H1 (cell line): ENCODE measurements at regions not wholly inside any gene's neighbourhood (a gene's known extent, or its start where the extent isn't known, plus 50 kb on each side); places are given as distances from the start of the nearest gene placed in this dataset.

ENCODE experiments used
- CTCF ChIA-PET: fragments of 300-600 bp; sonication (Branson Sonifier 250); formaldehyde crosslinking; loops from one replicate; lab custom pipeline; 2021; ENCODE audit not compliant: partially characterized antibody; lab: Charles Lee
- POLR2A ChIA-PET: fragments of 300-600 bp; sonication (Branson Sonifier 250); formaldehyde crosslinking; loops from one replicate; lab custom pipeline; 2021; ENCODE audit warnings: inconsistent platforms; ENCODE audit not compliant: partially characterized antibody; lab: Charles Lee
- DNase-seq, 2 experiments: peaks; one replicate each; pipeline versions ENCODE4 v3.0.0 to v3.0.0-alpha.2; 2010 to 2022; ENCODE audit warnings: low spot score in 2 of 2, low read depth in 1 of 2, mixed read lengths in 1 of 2
- FAIRE-seq: peaks from 2 replicates; lab custom pipeline; 2011; peaks lifted over from hg19 to GRCh38; lab: Jason Lieb, UNC
- H2AFZ ChIP-seq: 2 replicates; pipeline ENCODE4 v1.8.1; 2012; ENCODE audit warnings: low read length, inconsistent platforms
- H2AK5ac ChIP-seq: 2 replicates; pipeline ENCODE4 v1.6.1; 2013; ENCODE audit warnings: low read depth, low read length
- H2BK120ac ChIP-seq: replicated peaks from 2 replicates; pipeline ENCODE3; 2013; ENCODE audit warnings: low read depth, low read length, inconsistent platforms
- H2BK12ac ChIP-seq: 2 replicates; pipeline ENCODE4 v1.6.1; 2013; ENCODE audit warnings: low read depth, low read length
- H2BK15ac ChIP-seq: 2 replicates; pipeline ENCODE4 v1.6.1; 2013; ENCODE audit warnings: low read length
- H2BK20ac ChIP-seq: 2 replicates; pipeline ENCODE4 v1.6.1; 2013; ENCODE audit warnings: low read length
- H2BK5ac ChIP-seq: 2 replicates; pipeline ENCODE4 v1.6.1; 2013; ENCODE audit warnings: low read depth, low read length
- H3K14ac ChIP-seq: 2 replicates; pipeline ENCODE4 v1.6.1; 2013; ENCODE audit warnings: inconsistent platforms; ENCODE audit not compliant: insufficient read length
- H3K18ac ChIP-seq: 2 replicates; pipeline ENCODE4 v1.6.1; 2013; ENCODE audit warnings: low read length; ENCODE audit errors: extremely low read depth
- H3K23ac ChIP-seq: 2 replicates; pipeline ENCODE4 v1.6.1; 2013; ENCODE audit warnings: inconsistent platforms; ENCODE audit not compliant: insufficient read length
- H3K23me2 ChIP-seq: 2 replicates; pipeline ENCODE4 v1.6.1; 2013; ENCODE audit warnings: low read depth, low read length
- H3K27ac ChIP-seq: 2 replicates; pipeline ENCODE4 v1.6.1; 2011; ENCODE audit warnings: low read depth, low read length, inconsistent platforms
- H3K27me3 ChIP-seq, 4 experiments: replicated peaks in 1 of 4; 1 replicate in 1 of 4; 2 replicates in 3 of 4; pipeline versions ENCODE4 v1.6.1 to v1.8.1; 2011 to 2013; ENCODE audit warnings: low read length in 3 of 4, mild to moderate bottlenecking in 3 of 4, inconsistent platforms in 2 of 4, mixed read lengths in 2 of 4, moderate library complexity in 1 of 4; ENCODE audit not compliant: control insufficient read depth in 3 of 4, insufficient read depth in 3 of 4; ENCODE audit errors: extremely low read depth in 1 of 4
- H3K36me3 ChIP-seq, 4 experiments: 2 replicates each; pipeline versions ENCODE4 v1.6.1 to v1.8.1; 2011 to 2013; ENCODE audit warnings: mild to moderate bottlenecking in 4 of 4, low read length in 3 of 4, moderate library complexity in 2 of 4, control low read depth in 1 of 4, inconsistent platforms in 1 of 4; ENCODE audit not compliant: insufficient read depth in 4 of 4, control insufficient read depth in 2 of 4
- H3K4ac ChIP-seq: replicated peaks from 2 replicates; pipeline ENCODE3; 2013; ENCODE audit warnings: low read length, low read depth, mixed read lengths, inconsistent platforms; ENCODE audit not compliant: insufficient read length
- H3K4me1 ChIP-seq, 4 experiments: replicated peaks in 1 of 4; 1 replicate in 1 of 4; 2 replicates in 3 of 4; pipeline versions ENCODE4 v1.6.1 to v1.8.1; 2011 to 2013; ENCODE audit warnings: low read length in 3 of 4, inconsistent platforms in 2 of 4, mixed read lengths in 1 of 4; ENCODE audit not compliant: insufficient read depth in 4 of 4, control insufficient read depth in 3 of 4
- H3K4me2 ChIP-seq, 2 experiments: 2 replicates each; pipeline versions ENCODE4 v1.6.1 to v1.8.1; 2011 to 2013; ENCODE audit warnings: low read depth in 2 of 2, low read length in 2 of 2, control low read depth in 1 of 2, inconsistent platforms in 1 of 2, mild to moderate bottlenecking in 1 of 2; ENCODE audit not compliant: insufficient read depth in 1 of 2
- H3K4me3 ChIP-seq, 4 experiments: fragments of 200-600, 300-600 bp in 1 of 4; sonication (generic), shearing (Covaris generic), sonication (Bioruptor Twin) in 1 of 4; 2 replicates each; pipeline versions ENCODE4 v1.5.1 to v1.8.1; 2011 to 2016; ENCODE audit warnings: low read length in 4 of 4, low read depth in 3 of 4, control low read depth in 2 of 4, inconsistent platforms in 2 of 4, mild to moderate bottlenecking in 2 of 4, mixed read lengths in 1 of 4, moderate library complexity in 1 of 4; ENCODE audit not compliant: insufficient read depth in 2 of 4; ENCODE audit errors: extremely low read depth in 1 of 4
- H3K56ac ChIP-seq: replicated peaks from 2 replicates; pipeline ENCODE3; 2013; ENCODE audit warnings: low read depth, mild to moderate bottlenecking, mixed read lengths, low read length, inconsistent platforms; ENCODE audit not compliant: insufficient read length
- H3K79me1 ChIP-seq: 2 replicates; pipeline ENCODE4 v1.6.1; 2013; ENCODE audit warnings: low read depth, low read length, control low read depth
- H3K79me2 ChIP-seq, 2 experiments: 2 replicates each; pipeline versions ENCODE4 v1.6.1 to v1.8.1; 2012 to 2013; ENCODE audit warnings: low read length in 2 of 2, mild to moderate bottlenecking in 2 of 2, inconsistent platforms in 1 of 2; ENCODE audit not compliant: insufficient read depth in 2 of 2, control insufficient read depth in 1 of 2
- H3K9ac ChIP-seq, 4 experiments: replicated peaks in 1 of 4; 1 replicate in 1 of 4; 2 replicates in 3 of 4; pipeline versions ENCODE4 v1.6.1 to v1.8.1; 2011 to 2013; ENCODE audit warnings: low read depth in 3 of 4, low read length in 3 of 4, control low read depth in 2 of 4, mild to moderate bottlenecking in 2 of 4, moderate library complexity in 2 of 4, inconsistent platforms in 1 of 4; ENCODE audit errors: extremely low read depth in 1 of 4
- H3K9me3 ChIP-seq, 2 experiments: 2 replicates each; pipeline versions ENCODE4 v1.6.1 to v1.8.1; 2012 to 2013; ENCODE audit warnings: mild to moderate bottlenecking in 2 of 2, moderate library complexity in 2 of 2, control low read depth in 1 of 2, inconsistent platforms in 1 of 2, low read depth in 1 of 2, low read length in 1 of 2, mixed read lengths in 1 of 2; ENCODE audit not compliant: insufficient read depth in 2 of 2
- H4K20me1 ChIP-seq, 2 experiments: replicated peaks in 1 of 2; 2 replicates each; pipeline versions ENCODE3 to v1.8.1; 2011 to 2013; ENCODE audit warnings: inconsistent platforms in 2 of 2, low read length in 2 of 2, mild to moderate bottlenecking in 1 of 2; ENCODE audit not compliant: insufficient read depth in 2 of 2, control insufficient read depth in 1 of 2
- H4K5ac ChIP-seq: 2 replicates; pipeline ENCODE4 v1.6.1; 2013; ENCODE audit warnings: low read length, low read depth, mixed read lengths, inconsistent platforms; ENCODE audit not compliant: insufficient read length
- H4K8ac ChIP-seq: 2 replicates; pipeline ENCODE4 v1.8.0; 2013; ENCODE audit warnings: mild to moderate bottlenecking, moderate library complexity, low read length, inconsistent platforms; ENCODE audit not compliant: insufficient read depth; ENCODE audit errors: extremely low read depth
- H4K91ac ChIP-seq: replicated peaks from 2 replicates; pipeline ENCODE3; 2013; ENCODE audit warnings: low read length, mixed read lengths, inconsistent platforms; ENCODE audit not compliant: insufficient read length
- ASH2L ChIP-seq: fragments of 200-600, 300-600 bp; sonication (generic); IDR thresholded peaks from one replicate; pipeline ENCODE4 v1.7.1; 2017; ENCODE audit warnings: low read length
- CBX8 ChIP-seq: fragments of 300-800, 300-1000 bp; sonication (generic); IDR thresholded peaks from 2 replicates; pipeline ENCODE4 v1.7.1; 2016; ENCODE audit warnings: low read depth, low read length, borderline replicate concordance
- EGR1 ChIP-seq: IDR thresholded peaks from 2 replicates; pipeline ENCODE4 v1.6.1; 2011; ENCODE audit warnings: low read depth, low read length, borderline replicate concordance
- EP300 ChIP-seq, 2 experiments: IDR thresholded peaks; 1 replicate in 1 of 2; 2 replicates in 1 of 2; pipeline ENCODE4 v1.6.1; 2011 to 2012; ENCODE audit warnings: low read depth in 2 of 2, low read length in 2 of 2, mild to moderate bottlenecking in 2 of 2, borderline replicate concordance in 1 of 2, inconsistent platforms in 1 of 2, moderate library complexity in 1 of 2
- HDAC2 ChIP-seq, 2 experiments: fragments of 300-600 bp in 1 of 2; sonication (generic) in 1 of 2; IDR thresholded peaks; 2 replicates each; pipeline ENCODE4 v1.6.1; 2011 to 2012; ENCODE audit warnings: low read depth in 2 of 2, low read length in 2 of 2, mild to moderate bottlenecking in 2 of 2, moderate library complexity in 2 of 2, borderline replicate concordance in 1 of 2, inconsistent platforms in 1 of 2
- POLR2A ChIP-seq, 2 experiments: IDR thresholded peaks; 1 replicate in 1 of 2; 2 replicates in 1 of 2; pipeline ENCODE4 v1.6.1; 2011; ENCODE audit warnings: low read depth in 2 of 2, low read length in 2 of 2, mild to moderate bottlenecking in 2 of 2; ENCODE audit errors: control extremely low read depth in 1 of 2
- RAD21 ChIP-seq, 2 experiments: IDR thresholded peaks in 1 of 2; conservative IDR thresholded peaks in 1 of 2; 2 replicates each; pipeline ENCODE4 v1.6.1; 2011; ENCODE audit warnings: low read depth in 2 of 2, low read length in 2 of 2, improper control_type of control experiment in 1 of 2, inconsistent platforms in 1 of 2, mild to moderate bottlenecking in 1 of 2, moderate library complexity in 1 of 2
- RFX5 ChIP-seq: IDR thresholded peaks from 2 replicates; pipeline ENCODE4 v1.6.1; 2011; ENCODE audit warnings: low read depth, low read length, improper control_type of control experiment, borderline replicate concordance
- RXRA ChIP-seq: IDR thresholded peaks from 2 replicates; pipeline ENCODE4 v1.6.1; 2011; ENCODE audit warnings: low read depth, mild to moderate bottlenecking, low read length, moderate library complexity; ENCODE audit not compliant: insufficient read depth
- SP1 ChIP-seq: IDR thresholded peaks from 2 replicates; pipeline ENCODE4 v1.6.1; 2011; ENCODE audit warnings: low read depth, low read length
- TEAD4 ChIP-seq: IDR thresholded peaks from 2 replicates; pipeline ENCODE4 v1.6.1; 2012; ENCODE audit warnings: low read depth, low read length, inconsistent platforms, mixed read lengths
- YY1 ChIP-seq: IDR thresholded peaks from 2 replicates; pipeline ENCODE4 v1.6.1; 2011; ENCODE audit warnings: low read depth, mild to moderate bottlenecking, low read length
- WGBS, 2 experiments: shearing (Covaris generic) in 1 of 2; methylation state at CpG; one replicate each; pipeline versions ENCODE4 v1.1.6 to v1.1.7; 2013 to 2015; ENCODE audit warnings: low lambda C conversion rate in 2 of 2, mixed read lengths in 2 of 2, inconsistent platforms in 1 of 2, low coverage in 1 of 2, missing lambda C conversion rate in 1 of 2; ENCODE audit not compliant: insufficient replicate concordance in 2 of 2, insufficient coverage in 1 of 2, insufficient read length in 1 of 2; ENCODE audit errors: extremely low coverage in 1 of 2, missing lambda C conversion rate in 1 of 2; 5-methylcytosine and 5-hydroxymethylcytosine counted together
- TF ChIP-seq, protein P1 (sequence below): IDR thresholded peaks from 2 replicates; pipeline ENCODE4 v1.6.1; 2012; ENCODE audit warnings: inconsistent platforms
- TF ChIP-seq, protein P2 (sequence below): IDR thresholded peaks from 2 replicates; pipeline ENCODE4 v1.6.1; 2012; ENCODE audit warnings: inconsistent platforms

DNA sequence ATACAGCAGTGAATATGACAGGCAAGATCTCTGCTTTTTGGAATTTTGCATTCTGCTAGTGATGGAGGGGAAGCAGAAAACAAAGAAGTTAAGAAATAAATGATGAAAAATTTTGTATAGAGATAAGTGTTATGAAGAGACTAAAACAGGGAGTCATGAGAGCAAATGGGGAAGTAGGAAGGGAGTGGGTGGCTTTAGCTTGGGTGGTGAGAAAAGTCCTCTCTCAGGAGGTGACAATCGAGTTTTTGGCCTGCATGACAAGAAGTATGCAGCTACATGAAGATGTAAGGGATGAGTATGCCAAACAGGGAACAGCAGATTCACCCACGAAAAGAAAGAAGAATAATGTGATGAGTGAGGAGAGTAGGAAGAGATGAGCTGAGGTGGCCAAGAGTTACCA, 80.7 kb upstream of the MPPED2 start:
- POLR2A ChIA-PET: no interaction called here
- Histone ChIP-seq H3K4me1 (no peaks in the 10 kb centered on the region), H3K9me3 (peaks cover 0 to 3% of the 10 kb centered on the region in 2 experiments; a peak in 1 of 4 replicates), H3K4me2 (no peak overlapping the region), H3K23me2 (no peaks in the 10 kb centered on the region), H3K18ac (no peak overlapping the region), H3K36me3 (no peaks in the 10 kb centered on the region), H2BK120ac (no peak overlapping the region), H2BK20ac (no peak overlapping the region), H3K27me3 (no peaks in the 10 kb centered on the region), H3K4ac (no peak overlapping the region), H2BK15ac (no peak overlapping the region), H3K27ac (no peak overlapping the region), H3K14ac (no peak overlapping the region), H2BK5ac (no peak overlapping the region), H2BK12ac (no peak overlapping the region), H4K5ac (no peak overlapping the region), H3K23ac (no peak overlapping the region), H4K20me1 (no peaks in the 10 kb centered on the region), H3K79me1 (no peaks in the 10 kb centered on the region), H2AFZ (peak overlapping the region; percentile 23; the same call in 1 of the 2 replicates), H3K56ac (no peak overlapping the region), H4K8ac (no peak overlapping the region), H3K79me2 (no peaks in the 10 kb centered on the region), H3K4me3 (no peak overlapping the region), H2AK5ac (no peak overlapping the region), H3K9ac (no peak overlapping the region), H4K91ac (no peak overlapping the region)
- FAIRE-seq: no peak
- WGBS, 2 experiments: 94% methylated on average over 2 of the region's 2 CpGs; no CpG with 5 or more reads in 1 of the 2 experiments
- no peak for DNase-seq
- CTCF ChIA-PET: no interaction called here
- no peak for TF ChIP-seq CBX8
- TF ChIP-seq RFX5: no peak
- no peak for TF ChIP-seq HDAC2 (IDR thresholded peaks at IDR 0.05; ENCODE audit: borderline replicate concordance in 1 of 2, low read depth in 2 of 2, low read length in 2 of 2)
- TF ChIP-seq, protein P1, sequence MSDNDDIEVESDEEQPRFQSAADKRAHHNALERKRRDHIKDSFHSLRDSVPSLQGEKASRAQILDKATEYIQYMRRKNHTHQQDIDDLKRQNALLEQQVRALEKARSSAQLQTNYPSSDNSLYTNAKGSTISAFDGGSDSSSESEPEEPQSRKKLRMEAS: no peak
- TF ChIP-seq, protein P2, sequence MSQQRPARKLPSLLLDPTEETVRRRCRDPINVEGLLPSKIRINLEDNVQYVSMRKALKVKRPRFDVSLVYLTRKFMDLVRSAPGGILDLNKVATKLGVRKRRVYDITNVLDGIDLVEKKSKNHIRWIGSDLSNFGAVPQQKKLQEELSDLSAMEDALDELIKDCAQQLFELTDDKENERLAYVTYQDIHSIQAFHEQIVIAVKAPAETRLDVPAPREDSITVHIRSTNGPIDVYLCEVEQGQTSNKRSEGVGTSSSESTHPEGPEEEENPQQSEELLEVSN: no peak
- TF ChIP-seq EGR1: no peak
- no peak for TF ChIP-seq RAD21 (IDR thresholded peaks at IDR 0.05 in 1 of 2, conservative IDR thresholded peaks at IDR 0.05 in 1 of 2; ENCODE audit: low read depth in 2 of 2, low read length in 2 of 2)
- TF ChIP-seq EP300 (IDR thresholded peaks at IDR 0.05; ENCODE audit: borderline replicate concordance in 1 of 2, low read depth in 2 of 2, low read length in 2 of 2): no peak
- no peak for TF ChIP-seq ASH2L
- no peak for TF ChIP-seq POLR2A (IDR thresholded peaks at IDR 0.05; ENCODE audit: control extremely low read depth in 1 of 2, low read depth in 2 of 2, low read length in 2 of 2)
- no peak for TF ChIP-seq RXRA
- TF ChIP-seq TEAD4: no peak
- no peak for TF ChIP-seq YY1
- TF ChIP-seq SP1: no peak
